ENCODE measurements at regions not wholly inside any gene's neighbourhood (a gene's known extent, or its start where the extent isn't known, plus 50 kb on each side); places are given as distances from the start of the nearest gene placed in this dataset.

DNA sequence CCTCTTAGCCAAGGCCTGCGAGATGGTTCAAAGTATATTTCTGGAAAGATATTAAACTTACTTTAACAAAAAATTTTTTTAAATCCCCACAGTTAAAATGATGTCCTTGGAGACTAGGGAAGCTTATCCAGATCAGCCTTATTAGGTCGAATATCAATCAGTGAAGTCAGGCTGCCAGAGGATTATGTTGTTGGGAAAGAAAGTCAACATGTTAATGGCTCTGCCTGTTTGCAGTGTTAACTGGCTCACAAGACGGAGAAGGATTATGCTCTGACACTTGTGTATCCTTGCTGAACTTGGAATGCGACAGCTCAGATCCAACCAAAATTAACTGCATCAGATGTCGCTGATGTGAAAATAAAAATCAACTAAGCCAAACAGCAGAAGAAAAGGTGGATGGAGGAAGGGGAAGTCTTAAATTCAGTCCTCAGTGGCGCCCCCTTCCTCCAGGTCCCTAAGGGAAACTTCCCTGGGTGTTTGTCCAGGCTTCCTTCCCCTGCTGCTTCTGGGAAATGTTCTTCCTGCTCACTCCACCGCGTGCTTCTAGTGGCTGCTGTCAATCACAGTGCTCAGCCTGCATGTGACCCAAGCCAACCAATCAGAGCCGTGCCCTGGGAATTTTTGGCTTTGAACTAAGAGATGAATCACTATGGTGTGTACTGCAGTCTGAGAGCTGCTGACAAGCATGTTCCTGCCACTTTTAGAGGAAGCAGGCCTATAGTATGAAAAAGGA, 690.4 kb upstream of the NRP1 start:
- no peak for TF ChIP-seq EZH2phosphoT487 (IDR thresholded peaks at IDR 0.05; ENCODE audit: borderline replicate concordance)
- TF ChIP-seq, protein P1, sequence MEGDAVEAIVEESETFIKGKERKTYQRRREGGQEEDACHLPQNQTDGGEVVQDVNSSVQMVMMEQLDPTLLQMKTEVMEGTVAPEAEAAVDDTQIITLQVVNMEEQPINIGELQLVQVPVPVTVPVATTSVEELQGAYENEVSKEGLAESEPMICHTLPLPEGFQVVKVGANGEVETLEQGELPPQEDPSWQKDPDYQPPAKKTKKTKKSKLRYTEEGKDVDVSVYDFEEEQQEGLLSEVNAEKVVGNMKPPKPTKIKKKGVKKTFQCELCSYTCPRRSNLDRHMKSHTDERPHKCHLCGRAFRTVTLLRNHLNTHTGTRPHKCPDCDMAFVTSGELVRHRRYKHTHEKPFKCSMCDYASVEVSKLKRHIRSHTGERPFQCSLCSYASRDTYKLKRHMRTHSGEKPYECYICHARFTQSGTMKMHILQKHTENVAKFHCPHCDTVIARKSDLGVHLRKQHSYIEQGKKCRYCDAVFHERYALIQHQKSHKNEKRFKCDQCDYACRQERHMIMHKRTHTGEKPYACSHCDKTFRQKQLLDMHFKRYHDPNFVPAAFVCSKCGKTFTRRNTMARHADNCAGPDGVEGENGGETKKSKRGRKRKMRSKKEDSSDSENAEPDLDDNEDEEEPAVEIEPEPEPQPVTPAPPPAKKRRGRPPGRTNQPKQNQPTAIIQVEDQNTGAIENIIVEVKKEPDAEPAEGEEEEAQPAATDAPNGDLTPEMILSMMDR (conservative IDR thresholded peaks at IDR 0.05; ENCODE audit: low read length), result peak; percentile 40; the same call in 1 of the 2 replicates
